Vagina (tissue), 2 donors: ENCODE measurements at regions not wholly inside any gene's neighbourhood (a gene's known extent, or its start where the extent isn't known, plus 50 kb on each side); places are given as distances from the start of the nearest gene placed in this dataset.

Experiments used
- POLR2A ChIP-seq, 2 donors: fragments of 450-650 bp; IDR thresholded peaks; one replicate each; pipeline ENCODE4 v1.6.1; 2017; ENCODE audit warnings: antibody characterized with exemption in 2 of 2, mild to moderate bottlenecking in 2 of 2, moderate library complexity in 2 of 2
- TF ChIP-seq, protein P1 (sequence below), 3 experiments: fragments of 450-650 bp in 2 of 3; fragments of 200-600 bp in 1 of 3; sonication (generic) in 1 of 3; IDR thresholded peaks; one replicate each; pipeline ENCODE4 v1.5.1; 2017 to 2019; ENCODE audit warnings: antibody characterized with exemption in 3 of 3, mild to moderate bottlenecking in 2 of 3, moderate library complexity in 2 of 3

DNA sequence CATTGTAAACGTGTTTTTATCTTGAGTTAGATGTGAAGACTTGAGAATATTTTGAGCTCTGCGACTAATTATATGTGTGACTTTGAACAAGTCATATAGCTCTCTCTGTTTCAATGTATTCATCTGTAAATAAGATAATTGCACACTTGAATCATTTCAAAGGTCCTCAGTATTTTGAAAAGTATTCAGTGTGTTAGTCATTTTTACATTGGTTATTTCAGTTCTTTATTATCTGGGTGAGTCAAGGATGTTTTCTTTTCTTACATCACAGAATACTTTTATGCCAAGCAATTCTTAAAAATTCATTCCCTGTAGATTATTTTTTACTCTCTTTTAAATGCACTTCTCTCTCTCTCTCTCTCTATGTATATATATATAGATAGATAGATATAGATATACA lies 1098.0 kb upstream of the ZEB2 start:
- TF ChIP-seq, protein P1, sequence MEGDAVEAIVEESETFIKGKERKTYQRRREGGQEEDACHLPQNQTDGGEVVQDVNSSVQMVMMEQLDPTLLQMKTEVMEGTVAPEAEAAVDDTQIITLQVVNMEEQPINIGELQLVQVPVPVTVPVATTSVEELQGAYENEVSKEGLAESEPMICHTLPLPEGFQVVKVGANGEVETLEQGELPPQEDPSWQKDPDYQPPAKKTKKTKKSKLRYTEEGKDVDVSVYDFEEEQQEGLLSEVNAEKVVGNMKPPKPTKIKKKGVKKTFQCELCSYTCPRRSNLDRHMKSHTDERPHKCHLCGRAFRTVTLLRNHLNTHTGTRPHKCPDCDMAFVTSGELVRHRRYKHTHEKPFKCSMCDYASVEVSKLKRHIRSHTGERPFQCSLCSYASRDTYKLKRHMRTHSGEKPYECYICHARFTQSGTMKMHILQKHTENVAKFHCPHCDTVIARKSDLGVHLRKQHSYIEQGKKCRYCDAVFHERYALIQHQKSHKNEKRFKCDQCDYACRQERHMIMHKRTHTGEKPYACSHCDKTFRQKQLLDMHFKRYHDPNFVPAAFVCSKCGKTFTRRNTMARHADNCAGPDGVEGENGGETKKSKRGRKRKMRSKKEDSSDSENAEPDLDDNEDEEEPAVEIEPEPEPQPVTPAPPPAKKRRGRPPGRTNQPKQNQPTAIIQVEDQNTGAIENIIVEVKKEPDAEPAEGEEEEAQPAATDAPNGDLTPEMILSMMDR (IDR thresholded peaks at IDR 0.05): no peak
- TF ChIP-seq POLR2A (IDR thresholded peaks at IDR 0.05): no peak
